Keratinocyte (primary cell): ENCODE measurements at regions not wholly inside any gene's neighbourhood (a gene's known extent, or its start where the extent isn't known, plus 50 kb on each side); places are given as distances from the start of the nearest gene placed in this dataset.

Experiments used
- DNase-seq: peaks from one replicate; pipeline ENCODE4 v3.0.0-alpha.2; 2011; ENCODE audit warnings: low read depth, missing footprints, low spot score
- FAIRE-seq: peaks from 2 replicates; lab custom pipeline; 2011; peaks lifted over from hg19 to GRCh38; lab: Jason Lieb, UNC
- H2AFZ ChIP-seq: 2 replicates; pipeline ENCODE4 v1.6.0; 2012; ENCODE audit warnings: low read length, control low read depth, inconsistent platforms; ENCODE audit not compliant: control insufficient read depth
- H3K27ac ChIP-seq: 2 replicates; pipeline ENCODE4 v1.5.1; 2011; ENCODE audit warnings: low read length; ENCODE audit not compliant: control insufficient read depth, insufficient read depth
- H3K27me3 ChIP-seq: 3 replicates; pipeline ENCODE4 v1.6.0; 2011; ENCODE audit warnings: low read length; ENCODE audit not compliant: control insufficient read depth, insufficient read depth; ENCODE audit errors: extremely low read depth
- H3K36me3 ChIP-seq, 2 experiments: 2 replicates in 1 of 2; 3 replicates in 1 of 2; pipeline ENCODE4 v1.5.1; 2011; ENCODE audit warnings: low read length in 2 of 2, mild to moderate bottlenecking in 1 of 2; ENCODE audit not compliant: control insufficient read depth in 2 of 2, insufficient read depth in 2 of 2; ENCODE audit errors: extremely low read depth in 1 of 2
- H3K4me1 ChIP-seq: 3 replicates; pipeline ENCODE4 v1.5.1; 2011; ENCODE audit warnings: low read length; ENCODE audit not compliant: control insufficient read depth, insufficient read depth; ENCODE audit errors: extremely low read depth
- H3K4me2 ChIP-seq: 3 replicates; pipeline ENCODE4 v1.6.0; 2011; ENCODE audit warnings: low read depth, low read length; ENCODE audit not compliant: control insufficient read depth, insufficient read depth; ENCODE audit errors: extremely low read depth
- H3K4me3 ChIP-seq, 3 experiments: fragments of 200-600 bp in 1 of 3; sonication (generic) in 1 of 3; 2 replicates in 2 of 3; 3 replicates in 1 of 3; pipeline ENCODE4 v1.5.1; 2011 to 2016; ENCODE audit warnings: low read length in 3 of 3, mild to moderate bottlenecking in 3 of 3, control low read depth in 2 of 3, inconsistent platforms in 1 of 3, low read depth in 1 of 3, mixed read lengths in 1 of 3, mixed run types in 1 of 3, moderate library complexity in 1 of 3; ENCODE audit not compliant: control insufficient read depth in 2 of 3, insufficient read depth in 2 of 3; ENCODE audit errors: extremely low read depth in 1 of 3
- H3K79me2 ChIP-seq: 2 replicates; pipeline ENCODE4 v1.6.0; 2012; ENCODE audit warnings: low read length; ENCODE audit not compliant: control insufficient read depth, insufficient read depth
- H3K9ac ChIP-seq: 3 replicates; pipeline ENCODE4 v1.6.0; 2011; ENCODE audit warnings: low read length; ENCODE audit not compliant: control insufficient read depth, insufficient read depth; ENCODE audit errors: extremely low read depth
- H3K9me1 ChIP-seq: 3 replicates; pipeline ENCODE4 v1.6.0; 2011; ENCODE audit warnings: low read length; ENCODE audit not compliant: control insufficient read depth, insufficient read depth; ENCODE audit errors: extremely low read depth
- H3K9me3 ChIP-seq: 2 replicates; pipeline ENCODE4 v1.5.1; 2012; ENCODE audit warnings: low read depth, low read length; ENCODE audit not compliant: control insufficient read depth
- H4K20me1 ChIP-seq: 3 replicates; pipeline ENCODE4 v1.6.0; 2011; ENCODE audit warnings: low read length; ENCODE audit not compliant: control insufficient read depth, insufficient read depth; ENCODE audit errors: extremely low read depth
- CTCF ChIP-seq, 3 experiments: IDR thresholded peaks in 1 of 3; conservative IDR thresholded peaks in 1 of 3; optimal IDR thresholded peaks in 1 of 3; 2 replicates in 2 of 3; 3 replicates in 1 of 3; pipeline versions ENCODE3 to v1.5.1; 2011; ENCODE audit warnings: low read length in 3 of 3, mild to moderate bottlenecking in 3 of 3, moderate library complexity in 2 of 3, control low read depth in 1 of 3, inconsistent platforms in 1 of 3; ENCODE audit not compliant: insufficient read depth in 2 of 3; ENCODE audit errors: extremely low read depth in 1 of 3
- EZH2 ChIP-seq: IDR thresholded peaks from one replicate; pipeline ENCODE4 v1.6.1; 2012; ENCODE audit warnings: inconsistent platforms, mild to moderate bottlenecking, low read length, moderate library complexity
- dilution Hi-C: fragments of 300-500 bp; cut with MboI; formaldehyde crosslinking; loops from one replicate; pipeline ENCODE4 v1.7.0; 2020; ENCODE audit warnings: low sequenced_read_pairs; ENCODE audit not compliant: extremely low pct_ligation_motif_present

DNA sequence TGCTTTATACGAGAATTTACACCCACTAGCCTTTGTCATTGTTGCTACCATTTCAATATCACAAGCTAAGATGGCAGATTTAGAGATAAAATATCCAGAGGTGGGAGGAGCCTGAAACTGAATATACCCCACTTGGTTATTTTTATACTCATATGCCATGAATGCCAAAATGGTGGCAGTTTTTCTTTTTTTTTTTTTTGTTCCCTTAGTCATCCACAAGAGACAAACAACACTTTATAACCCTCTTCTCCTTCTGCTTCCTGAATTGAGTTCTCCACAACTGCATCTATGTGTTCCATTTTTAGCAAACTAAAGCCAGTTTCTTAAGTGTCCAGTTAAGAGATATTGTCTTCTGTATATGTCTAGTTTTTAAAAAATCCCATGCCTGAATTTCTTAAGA lies 558.4 kb downstream of the LMO4 start:
- Histone ChIP-seq H3K9ac (no peak overlapping the region), H3K36me3 (no peaks in the 10 kb centered on the region), H3K27ac (no peak overlapping the region), H4K20me1 (no peaks in the 10 kb centered on the region), H3K9me3 (no peaks in the 10 kb centered on the region), H3K27me3 (no peaks in the 10 kb centered on the region), H3K4me3 (no peak overlapping the region), H3K4me2 (no peak overlapping the region), H3K4me1 (no peaks in the 10 kb centered on the region), H2AFZ (no peak overlapping the region), H3K9me1 (no peaks in the 10 kb centered on the region), H3K79me2 (no peaks in the 10 kb centered on the region)
- no peak for DNase-seq
- FAIRE-seq, result no peak
- no peak for TF ChIP-seq EZH2
- no peak for TF ChIP-seq CTCF (optimal IDR thresholded peaks at IDR 0.05 in 1 of 3, IDR thresholded peaks at IDR 0.05 in 1 of 3, conservative IDR thresholded peaks at IDR 0.05 in 1 of 3; ENCODE audit: extremely low read depth in 1 of 3, insufficient read depth in 2 of 3, low read length in 3 of 3)
- dilution Hi-C loops, result no loop called here

DNA sequence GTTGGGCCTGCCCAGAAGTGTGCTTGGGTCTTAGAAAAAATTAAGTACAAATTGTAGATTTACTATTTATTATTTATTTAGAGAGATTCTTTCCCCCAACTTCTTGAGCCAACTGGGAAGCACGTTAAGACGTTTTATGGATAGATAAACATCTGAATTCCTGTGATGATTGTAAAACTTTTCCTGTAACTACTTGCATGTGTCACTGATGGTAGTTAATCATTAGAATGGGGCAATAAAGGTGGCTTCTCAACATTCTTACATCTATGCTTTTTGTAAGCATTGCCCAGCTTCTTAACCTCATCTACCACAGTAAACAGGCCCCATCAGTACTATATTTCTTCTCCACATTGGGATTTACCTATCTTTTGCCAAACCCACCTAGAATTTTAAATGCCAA lies 559.8 kb downstream of the LMO4 start:
- Histone ChIP-seq H3K4me1 (no peaks in the 10 kb centered on the region), H3K27me3 (no peaks in the 10 kb centered on the region), H3K4me3 (no peak overlapping the region), H3K9ac (no peak overlapping the region), H3K9me1 (no peaks in the 10 kb centered on the region), H3K9me3 (no peaks in the 10 kb centered on the region), H4K20me1 (no peaks in the 10 kb centered on the region), H3K79me2 (no peaks in the 10 kb centered on the region), H3K27ac (no peak overlapping the region), H2AFZ (no peak overlapping the region), H3K36me3 (no peaks in the 10 kb centered on the region), H3K4me2 (no peak overlapping the region)
- no peak for DNase-seq
- FAIRE-seq, result no peak
- TF ChIP-seq CTCF (optimal IDR thresholded peaks at IDR 0.05 in 1 of 3, IDR thresholded peaks at IDR 0.05 in 1 of 3, conservative IDR thresholded peaks at IDR 0.05 in 1 of 3; ENCODE audit: extremely low read depth in 1 of 3, insufficient read depth in 2 of 3, low read length in 3 of 3) (no peak), EZH2 (no peak)
- dilution Hi-C loops, result no loop called here
